ENCODE measurements at regions not wholly inside any gene's neighbourhood (a gene's known extent, or its start where the extent isn't known, plus 50 kb on each side); places are given as distances from the start of the nearest gene placed in this dataset.

DNA sequence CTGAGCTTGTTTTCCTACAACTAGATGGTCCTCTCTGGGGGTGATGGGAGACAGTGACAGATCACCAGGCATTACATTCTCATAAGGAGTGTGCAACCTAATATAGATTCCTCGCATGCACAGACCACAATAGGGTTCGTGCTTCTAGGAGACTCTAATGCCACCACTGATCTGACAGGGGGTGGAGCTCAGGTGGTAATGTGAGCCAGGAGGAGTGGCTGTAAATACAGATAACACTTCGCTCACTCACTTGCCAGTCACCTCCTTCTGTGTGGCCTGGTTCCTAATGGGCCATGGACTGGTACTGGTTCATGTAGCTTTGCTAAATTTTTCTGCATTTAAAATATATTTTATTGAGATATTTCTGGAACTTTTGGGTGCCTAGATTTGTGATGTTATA lies 202.3 kb upstream of the ZNF32 start:
- TF ChIP-seq, protein P1, sequence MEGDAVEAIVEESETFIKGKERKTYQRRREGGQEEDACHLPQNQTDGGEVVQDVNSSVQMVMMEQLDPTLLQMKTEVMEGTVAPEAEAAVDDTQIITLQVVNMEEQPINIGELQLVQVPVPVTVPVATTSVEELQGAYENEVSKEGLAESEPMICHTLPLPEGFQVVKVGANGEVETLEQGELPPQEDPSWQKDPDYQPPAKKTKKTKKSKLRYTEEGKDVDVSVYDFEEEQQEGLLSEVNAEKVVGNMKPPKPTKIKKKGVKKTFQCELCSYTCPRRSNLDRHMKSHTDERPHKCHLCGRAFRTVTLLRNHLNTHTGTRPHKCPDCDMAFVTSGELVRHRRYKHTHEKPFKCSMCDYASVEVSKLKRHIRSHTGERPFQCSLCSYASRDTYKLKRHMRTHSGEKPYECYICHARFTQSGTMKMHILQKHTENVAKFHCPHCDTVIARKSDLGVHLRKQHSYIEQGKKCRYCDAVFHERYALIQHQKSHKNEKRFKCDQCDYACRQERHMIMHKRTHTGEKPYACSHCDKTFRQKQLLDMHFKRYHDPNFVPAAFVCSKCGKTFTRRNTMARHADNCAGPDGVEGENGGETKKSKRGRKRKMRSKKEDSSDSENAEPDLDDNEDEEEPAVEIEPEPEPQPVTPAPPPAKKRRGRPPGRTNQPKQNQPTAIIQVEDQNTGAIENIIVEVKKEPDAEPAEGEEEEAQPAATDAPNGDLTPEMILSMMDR (IDR thresholded peaks at IDR 0.05; ENCODE audit: borderline replicate concordance, extremely low read depth, low read length, poor library complexity, severe bottlenecking), result no peak
- TF ChIP-seq EZH2 (IDR thresholded peaks at IDR 0.05; ENCODE audit: borderline replicate concordance, low read depth, low read length, severe bottlenecking), result no peak
